ENCODE measurements at regions not wholly inside any gene's neighbourhood (a gene's known extent, or its start where the extent isn't known, plus 50 kb on each side); places are given as distances from the start of the nearest gene placed in this dataset.

- H3K9me1 ChIP-seq (ENCODE audit: control insufficient read depth, extremely low read depth, insufficient read depth, low read length) = no peaks in the 10 kb centered on the region
- H3K4me3 ChIP-seq (ENCODE audit: control insufficient read depth in 2 of 3, extremely low read depth in 1 of 3, insufficient read depth in 2 of 3, low read depth in 1 of 3, low read length in 3 of 3) = no peak overlapping the region
- H3K4me2 ChIP-seq (ENCODE audit: control insufficient read depth, extremely low read depth, insufficient read depth, low read depth, low read length) = no peak overlapping the region
- no peak overlapping the region for H3K9ac ChIP-seq (ENCODE audit: control insufficient read depth, extremely low read depth, insufficient read depth, low read length)
- H3K27ac ChIP-seq (ENCODE audit: control insufficient read depth, insufficient read depth, low read length) = no peak overlapping the region
- H3K4me1 ChIP-seq (ENCODE audit: control insufficient read depth, extremely low read depth, insufficient read depth, low read length) = no peaks in the 10 kb centered on the region
- no peaks in the 10 kb centered on the region for H3K36me3 ChIP-seq (ENCODE audit: control insufficient read depth in 2 of 2, extremely low read depth in 1 of 2, insufficient read depth in 2 of 2, low read length in 2 of 2)
- dilution Hi-C loops (cut with MboI; ENCODE audit: extremely low pct_ligation_motif_present, low sequenced_read_pairs) = no loop called here
- FAIRE-seq (no peak), DNase-seq (ENCODE audit: low read depth, low spot score) (no peak)
- H3K79me2 ChIP-seq (ENCODE audit: control insufficient read depth, insufficient read depth, low read length) = no peaks in the 10 kb centered on the region
- H3K27me3 ChIP-seq (ENCODE audit: control insufficient read depth, extremely low read depth, insufficient read depth, low read length) = no peaks in the 10 kb centered on the region
- no peak overlapping the region for H2AFZ ChIP-seq (ENCODE audit: control insufficient read depth, low read length)
- TF ChIP-seq EZH2 (IDR thresholded peaks at IDR 0.05; ENCODE audit: low read length) = no peak
- TF ChIP-seq CTCF (optimal IDR thresholded peaks at IDR 0.05 in 1 of 3, IDR thresholded peaks at IDR 0.05 in 1 of 3, conservative IDR thresholded peaks at IDR 0.05 in 1 of 3; ENCODE audit: extremely low read depth in 1 of 3, insufficient read depth in 2 of 3, low read length in 3 of 3) = no peak
- no peaks in the 10 kb centered on the region for H3K9me3 ChIP-seq (ENCODE audit: control insufficient read depth, low read depth, low read length)
- no peaks in the 10 kb centered on the region for H4K20me1 ChIP-seq (ENCODE audit: control insufficient read depth, extremely low read depth, insufficient read depth, low read length)
Observed at GRCh38 chr17:70314506-70314905, 145.2 kb downstream of the KCNJ2 start.

- dilution Hi-C loops (cut with MboI; ENCODE audit: extremely low pct_ligation_motif_present, low sequenced_read_pairs) = no loop called here
- no peaks in the 10 kb centered on the region for H3K9me1 ChIP-seq (ENCODE audit: control insufficient read depth, extremely low read depth, insufficient read depth, low read length)
- FAIRE-seq = no peak
Observed at GRCh38 chr17:70317421-70317820, 148.1 kb downstream of the KCNJ2 start.

More at GRCh38 chr17:70317421-70317820, 148.1 kb downstream of the KCNJ2 start:
- H3K9me3 ChIP-seq (ENCODE audit: control insufficient read depth, low read depth, low read length) = no peaks in the 10 kb centered on the region
- no peak overlapping the region for H3K9ac ChIP-seq (ENCODE audit: control insufficient read depth, extremely low read depth, insufficient read depth, low read length)
- H3K27me3 ChIP-seq (ENCODE audit: control insufficient read depth, extremely low read depth, insufficient read depth, low read length) = no peaks in the 10 kb centered on the region
- no peak overlapping the region for H3K4me2 ChIP-seq (ENCODE audit: control insufficient read depth, extremely low read depth, insufficient read depth, low read depth, low read length)
- TF ChIP-seq CTCF (optimal IDR thresholded peaks at IDR 0.05 in 1 of 3, IDR thresholded peaks at IDR 0.05 in 1 of 3, conservative IDR thresholded peaks at IDR 0.05 in 1 of 3; ENCODE audit: extremely low read depth in 1 of 3, insufficient read depth in 2 of 3, low read length in 3 of 3) = no peak
- no peak for TF ChIP-seq EZH2 (IDR thresholded peaks at IDR 0.05; ENCODE audit: low read length)
- no peak overlapping the region for H3K27ac ChIP-seq (ENCODE audit: control insufficient read depth, insufficient read depth, low read length)
- no peak overlapping the region for H3K4me3 ChIP-seq (ENCODE audit: control insufficient read depth in 2 of 3, extremely low read depth in 1 of 3, insufficient read depth in 2 of 3, low read depth in 1 of 3, low read length in 3 of 3)
- no peaks in the 10 kb centered on the region for H4K20me1 ChIP-seq (ENCODE audit: control insufficient read depth, extremely low read depth, insufficient read depth, low read length)
- DNase-seq (ENCODE audit: low read depth, low spot score) = no peak
- H2AFZ ChIP-seq (ENCODE audit: control insufficient read depth, low read length) = no peak overlapping the region
- H3K4me1 ChIP-seq (ENCODE audit: control insufficient read depth, extremely low read depth, insufficient read depth, low read length) = no peaks in the 10 kb centered on the region
- no peaks in the 10 kb centered on the region for H3K79me2 ChIP-seq (ENCODE audit: control insufficient read depth, insufficient read depth, low read length)
- H3K36me3 ChIP-seq (ENCODE audit: control insufficient read depth in 2 of 2, extremely low read depth in 1 of 2, insufficient read depth in 2 of 2, low read length in 2 of 2) = no peaks in the 10 kb centered on the region

All from keratinocyte (primary cell).